Right forelimb (tissue), 1 donor: ENCODE measurements at regions not wholly inside any gene's neighbourhood (a gene's known extent, or its start where the extent isn't known, plus 50 kb on each side); places are given as distances from the start of the nearest gene placed in this dataset.
"Not testable (repeated sequence)": the region's sequence is repeated elsewhere in the genome, so short reads cannot be mapped to it uniquely, and the experiment has no call there.

Experiments used
- DNase-seq: peaks from one replicate; pipeline ENCODE4 v3.0.0-alpha.2; 2018

- DNase-seq: no peak
Observed at GRCh38 chr10:9504227-9504626, 1449.7 kb downstream of the GATA3 start.

- no peak for DNase-seq
Observed at GRCh38 chr10:9505546-9505945, 1451.1 kb downstream of the GATA3 start.

- DNase-seq: no peak
Observed at GRCh38 chr10:9508606-9509005, 1454.1 kb downstream of the GATA3 start.

DNA sequence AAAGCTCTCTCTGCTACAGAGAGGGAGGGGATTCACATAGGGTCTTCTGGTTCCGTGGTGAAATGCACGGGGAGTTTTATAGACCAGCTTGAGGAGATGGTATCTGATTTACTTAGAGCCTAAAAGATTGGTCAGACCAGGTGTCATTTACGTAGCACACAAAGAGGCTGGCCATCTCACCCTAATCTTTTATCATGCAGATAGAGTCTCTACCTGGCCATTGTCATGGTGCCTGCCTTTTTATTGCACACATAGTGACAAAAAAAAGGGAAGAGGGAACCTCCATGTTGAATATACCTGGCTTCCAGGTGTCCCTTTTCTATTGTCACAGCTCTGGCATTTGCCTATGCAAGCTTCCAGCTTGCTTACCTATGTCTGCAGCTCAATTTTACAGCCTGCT lies 1456.1 kb downstream of the GATA3 start:
- no peak for DNase-seq

GRCh38 chr10:9515922-9516321 lies 1461.4 kb downstream of the GATA3 start:
- no peak for DNase-seq

DNA sequence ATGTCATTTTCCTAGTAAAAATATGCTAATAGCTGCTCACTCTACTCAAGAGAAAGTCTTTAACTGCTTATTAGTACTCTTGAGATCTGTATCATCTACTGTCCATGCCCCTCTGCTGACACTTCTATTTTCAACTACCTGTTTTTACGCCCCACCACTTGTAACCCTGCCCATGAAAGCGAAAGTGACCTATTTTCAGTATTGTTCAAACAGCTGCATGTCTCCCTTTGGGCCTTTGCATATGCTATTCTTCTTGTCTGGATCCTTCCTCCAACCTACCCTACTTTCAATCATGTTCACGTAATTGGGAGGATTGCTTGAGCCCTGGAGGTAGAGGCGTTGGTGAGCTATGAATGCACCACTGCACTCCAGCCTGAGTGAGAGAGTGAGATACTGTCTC lies 1481.3 kb downstream of the GATA3 start:
- DNase-seq: no peak

DNA sequence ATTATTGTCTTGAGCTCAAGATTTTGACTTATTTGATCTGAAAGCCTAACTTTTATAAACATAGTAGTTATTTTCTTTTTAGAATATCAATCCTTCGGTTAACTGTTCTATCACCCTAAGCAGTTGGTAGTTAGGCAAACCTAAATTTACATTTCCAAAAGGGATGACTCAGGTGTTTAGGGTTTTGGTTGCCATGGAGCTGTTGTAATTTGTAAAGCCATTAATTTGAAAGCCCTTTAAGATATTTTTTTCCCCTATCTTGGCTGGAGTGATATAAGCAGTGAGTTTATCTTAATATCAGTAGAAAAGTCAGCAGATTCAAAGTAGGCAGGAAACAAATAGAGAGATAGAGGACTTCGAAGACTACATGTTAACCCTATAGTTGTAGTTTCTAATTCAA lies 1472.6 kb upstream of the CELF2 start:
- no peak for DNase-seq

GRCh38 chr10:9547936-9548904 lies 1469.5 kb upstream of the CELF2 start:
- no peak for DNase-seq

- no peak for DNase-seq
Observed at GRCh38 chr10:9550810-9551209, 1466.9 kb upstream of the CELF2 start.

GRCh38 chr10:9554321-9554720 lies 1463.4 kb upstream of the CELF2 start:
- no peak for DNase-seq

DNA sequence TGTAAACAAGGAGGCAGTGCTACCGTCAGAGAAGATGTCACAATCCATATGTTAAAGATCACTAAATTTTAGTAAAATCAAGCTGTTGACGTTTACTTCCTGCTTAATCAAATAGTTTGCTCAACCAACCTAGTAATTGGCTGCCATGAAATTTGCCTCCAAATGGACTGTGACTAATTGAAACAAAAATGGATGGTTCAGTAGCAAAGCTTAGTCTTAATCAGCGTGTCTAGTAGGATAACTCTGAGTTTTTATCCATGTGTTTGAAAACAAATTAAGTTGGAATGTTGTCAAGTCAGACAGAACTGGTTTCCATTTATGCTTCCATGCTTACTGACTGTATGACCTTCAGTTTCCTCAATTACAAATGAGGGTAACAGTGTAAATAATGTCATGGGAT lies 1456.7 kb upstream of the CELF2 start:
- DNase-seq: no peak

DNA sequence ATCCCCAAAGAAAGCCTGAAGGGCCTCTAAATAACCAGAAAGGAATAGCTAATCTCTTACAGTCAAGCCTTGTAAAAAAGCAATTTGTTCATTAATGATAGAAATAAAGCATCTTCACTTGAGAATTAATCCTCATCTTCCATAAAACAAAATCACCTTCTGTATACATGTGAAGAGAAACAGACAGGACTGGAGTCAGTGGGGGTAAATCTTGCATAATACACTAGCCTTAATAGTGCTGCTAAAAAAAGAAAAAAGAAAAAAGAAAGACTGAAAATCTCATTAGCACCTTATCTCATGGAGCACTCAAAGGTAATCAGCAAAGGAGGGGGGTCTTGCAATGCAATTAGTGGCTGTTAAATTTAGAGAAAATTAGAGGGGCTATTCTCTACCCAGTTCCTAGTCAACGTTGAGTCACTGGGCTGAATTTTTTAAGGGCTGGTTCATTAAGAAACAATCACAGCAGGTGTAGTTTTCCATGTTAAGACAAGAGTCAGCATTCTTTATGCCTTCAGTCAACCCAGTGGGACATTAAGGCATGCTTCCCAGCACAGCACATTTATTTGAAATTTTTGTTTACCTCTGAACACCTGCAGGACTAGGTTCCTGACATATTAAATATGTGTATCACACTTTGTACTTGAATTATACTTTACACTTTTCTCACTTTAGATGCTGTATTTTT lies 1455.7 kb upstream of the CELF2 start:
- no peak for DNase-seq

- DNase-seq: no peak
Observed at GRCh38 chr10:9577746-9578145, 1439.9 kb upstream of the CELF2 start.

DNA sequence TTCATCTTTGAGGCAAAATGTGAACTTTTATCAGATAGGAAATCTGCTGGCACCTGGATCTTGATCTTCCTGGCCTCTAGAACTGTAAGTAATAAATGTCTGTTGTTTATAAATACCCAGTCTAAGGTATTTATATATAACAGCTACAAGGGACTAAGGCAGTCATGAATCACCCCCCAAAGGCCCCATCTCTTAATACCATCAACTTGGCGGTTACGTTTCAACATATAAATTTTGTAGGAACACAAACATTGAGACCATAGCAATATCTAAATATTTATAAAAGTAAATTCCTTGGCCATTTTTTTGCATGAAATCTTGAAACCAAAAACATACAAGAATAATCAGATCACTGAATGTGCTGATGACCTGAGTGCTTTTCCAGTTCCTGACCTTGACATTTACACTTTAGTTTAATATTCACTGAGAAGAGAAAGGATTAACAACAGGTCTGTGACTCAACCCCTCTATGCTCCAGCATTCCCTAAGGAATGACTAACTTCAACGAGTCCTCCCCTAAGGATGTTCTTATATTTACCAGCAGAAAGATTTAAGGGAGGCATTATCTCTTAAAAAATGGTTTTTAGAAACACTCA lies 1438.5 kb upstream of the CELF2 start:
- DNase-seq: no peak

- DNase-seq: not testable (repeated sequence)
Observed at GRCh38 chr10:9582803-9583202, 1434.9 kb upstream of the CELF2 start.

DNA sequence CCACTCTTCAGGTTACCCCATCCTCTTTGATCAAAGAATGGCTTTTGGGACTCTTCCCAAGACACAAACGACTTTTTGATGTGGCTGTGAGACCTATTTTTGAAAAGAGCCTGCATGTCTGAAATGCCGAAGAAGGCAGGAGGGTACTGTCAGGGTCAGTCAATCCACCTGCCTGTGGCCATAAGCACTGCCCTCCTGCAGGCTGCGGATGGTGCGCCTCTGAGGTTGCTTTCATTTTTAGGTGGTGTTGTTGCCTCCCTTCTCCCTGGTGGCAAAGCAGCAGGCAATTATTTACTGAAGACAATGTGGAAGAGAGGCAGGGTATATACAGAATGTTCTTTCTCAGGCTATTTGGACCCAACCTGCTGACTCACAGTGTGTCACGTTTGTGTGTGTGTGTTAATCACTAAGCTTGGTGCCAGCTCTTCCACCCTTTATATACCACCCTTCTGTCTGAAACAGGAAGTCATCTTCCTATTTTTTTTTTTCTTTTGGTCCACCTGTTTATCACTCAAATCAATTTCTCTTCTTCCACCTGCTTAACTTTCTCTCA lies 1421.2 kb upstream of the CELF2 start:
- no peak for DNase-seq

GRCh38 chr10:9602998-9603397 lies 1414.7 kb upstream of the CELF2 start:
- no peak for DNase-seq

DNA sequence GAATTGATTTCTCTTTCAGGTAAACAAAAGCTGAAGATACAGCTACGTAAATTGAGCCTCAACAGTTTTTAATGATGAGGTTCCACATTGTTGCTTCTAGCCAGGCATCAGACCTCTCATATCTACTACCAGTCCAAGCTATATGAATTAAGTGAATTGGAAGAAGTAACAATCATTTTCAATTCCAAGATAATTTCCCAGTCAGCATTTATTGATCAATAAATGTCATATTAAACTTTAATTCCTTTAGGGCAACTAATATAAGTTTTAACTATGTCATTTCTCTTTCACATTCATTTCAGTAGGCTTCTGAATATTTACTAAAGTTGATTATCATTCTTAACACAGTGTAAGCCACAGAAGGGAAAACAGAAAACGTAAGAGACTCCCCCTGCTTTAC lies 1413.7 kb upstream of the CELF2 start:
- DNase-seq: no peak

DNA sequence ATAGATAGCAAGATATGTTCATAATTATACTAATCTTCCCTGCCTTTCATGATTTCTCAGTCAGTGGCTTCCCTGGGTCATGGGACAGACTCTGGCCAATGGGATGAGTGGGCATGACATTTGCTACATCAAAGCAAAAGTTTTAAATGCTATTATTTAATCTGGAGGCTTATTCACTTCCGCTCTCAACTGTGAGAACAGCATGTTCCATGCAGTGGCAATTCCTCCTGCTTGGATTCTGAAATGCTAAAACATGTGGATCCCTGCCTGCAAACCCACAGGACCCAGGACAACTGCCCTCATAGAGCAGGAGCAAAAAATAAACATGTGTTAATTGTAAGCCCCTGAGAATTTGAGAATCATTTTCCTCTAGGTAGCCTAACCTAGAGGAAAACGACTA lies 1412.4 kb upstream of the CELF2 start:
- DNase-seq: no peak

DNA sequence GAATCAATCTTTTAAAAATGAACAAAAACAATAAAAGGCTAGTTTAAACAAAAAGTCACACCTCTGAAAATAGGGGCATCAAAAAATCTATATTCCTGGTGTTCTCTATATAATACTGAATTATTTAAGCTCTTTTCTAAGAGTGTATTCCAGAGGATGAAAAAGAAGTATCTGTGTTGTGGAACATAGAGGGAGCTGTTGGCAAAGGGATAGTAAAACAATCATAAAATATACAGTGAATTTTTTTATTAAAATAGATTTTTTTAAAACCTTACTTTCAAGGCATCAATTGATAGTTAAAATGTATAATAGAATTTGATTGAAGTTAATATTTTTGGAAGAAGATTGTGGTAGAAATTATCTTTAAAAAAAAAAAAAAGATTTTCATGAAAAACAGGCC lies 1409.1 kb upstream of the CELF2 start:
- no peak for DNase-seq

DNA sequence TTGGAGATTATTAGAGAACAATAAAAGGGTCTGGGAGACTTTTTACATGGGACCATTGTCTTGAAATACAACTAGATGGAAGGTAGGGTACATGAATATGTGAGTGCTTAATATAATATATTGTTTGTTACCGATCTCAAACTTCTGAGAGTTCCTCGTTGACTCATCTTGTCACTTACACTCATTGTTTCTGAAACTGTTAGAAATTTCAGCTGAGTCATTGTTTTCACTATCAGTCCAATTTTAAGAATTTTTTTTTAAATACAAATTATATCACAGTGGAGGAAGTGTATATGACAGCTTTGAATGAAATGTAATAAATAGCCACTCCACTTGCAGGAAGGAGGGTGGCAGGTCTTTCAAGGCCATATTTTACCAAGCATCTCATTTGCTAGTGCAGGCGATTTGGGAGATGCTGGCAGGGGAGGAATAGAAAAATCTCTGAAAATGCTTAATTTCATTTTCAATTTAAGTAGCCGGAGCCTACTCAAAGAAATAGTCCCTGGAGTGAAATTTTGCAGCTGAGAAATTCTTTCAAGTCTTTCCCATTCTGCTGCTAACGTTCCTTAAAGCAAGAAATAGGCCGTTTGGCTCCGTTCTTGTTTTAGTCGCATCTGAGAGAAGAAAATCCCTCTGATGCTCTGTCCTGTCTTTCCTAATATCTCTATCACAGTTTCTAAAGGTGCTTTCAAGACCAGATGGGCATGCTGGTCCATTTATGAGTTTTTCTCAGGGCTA lies 1404.2 kb upstream of the CELF2 start:
- no peak for DNase-seq

DNA sequence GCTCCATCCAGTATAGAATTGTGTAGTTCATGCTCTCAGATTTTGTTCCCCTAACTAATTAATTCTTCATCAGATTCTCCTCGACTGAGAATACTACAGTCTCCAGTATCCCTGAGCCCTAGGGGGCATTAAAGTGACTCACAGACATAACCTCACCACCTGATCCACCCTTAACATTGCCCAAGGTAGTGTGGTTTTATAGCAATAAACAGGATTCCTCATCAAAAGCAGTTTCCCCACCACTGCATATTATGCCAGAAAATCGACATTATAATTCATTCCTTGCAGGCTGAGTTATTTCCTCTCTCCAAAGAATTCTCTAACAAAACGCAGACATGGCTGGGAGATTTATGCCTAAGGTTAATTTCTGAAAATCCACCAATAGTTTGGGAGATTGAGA lies 1402.5 kb upstream of the CELF2 start:
- no peak for DNase-seq

DNA sequence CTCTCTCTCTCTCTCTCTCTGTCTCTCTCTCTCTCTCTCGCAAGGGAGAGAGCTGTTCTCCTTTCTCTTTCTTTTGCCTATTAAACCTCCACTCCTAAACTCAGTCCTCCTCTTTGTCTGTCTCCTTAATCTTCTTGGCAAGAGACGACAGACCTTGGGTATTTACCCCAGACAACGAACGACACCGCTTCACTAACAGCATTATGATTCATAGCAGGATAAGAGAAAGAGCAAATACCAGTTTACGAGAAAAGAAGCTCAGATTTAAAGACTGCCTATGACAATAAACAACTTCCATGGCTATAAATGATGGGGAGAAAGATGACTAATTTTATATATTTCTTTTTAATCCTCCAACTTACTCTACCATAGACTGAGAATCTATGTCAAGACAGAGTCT lies 1396.5 kb upstream of the CELF2 start:
- no peak for DNase-seq
